GM13977 (cell line): ENCODE measurements at regions not wholly inside any gene's neighbourhood (a gene's known extent, or its start where the extent isn't known, plus 50 kb on each side); places are given as distances from the start of the nearest gene placed in this dataset.

Experiments
- DNase-seq: peaks from one replicate; pipeline ENCODE4 v3.0.0; 2012; ENCODE audit warnings: low spot score
- CTCF ChIP-seq: IDR thresholded peaks from 2 replicates; pipeline ENCODE4 v1.5.1; 2012; ENCODE audit warnings: mild to moderate bottlenecking, control low read depth; ENCODE audit not compliant: insufficient read depth; ENCODE audit errors: extremely low read depth, missing control alignments
- in situ Hi-C: fragments of 300-500 bp; cut with MboI; formaldehyde crosslinking; loops from one replicate; pipeline ENCODE4 v1.12.0; 2022; ENCODE audit warnings: low sequenced_read_pairs, low pct_unique_long_range_greater_than_20kb, mixed read lengths, inconsistent platforms; ENCODE audit not compliant: unreplicated experiment

- in situ Hi-C loops = no loop called here
- no peak for TF ChIP-seq CTCF
- no peak for DNase-seq
Observed at GRCh38 chr20:58162986-58163385, 65.5 kb downstream of the ANKRD60 start.

DNA sequence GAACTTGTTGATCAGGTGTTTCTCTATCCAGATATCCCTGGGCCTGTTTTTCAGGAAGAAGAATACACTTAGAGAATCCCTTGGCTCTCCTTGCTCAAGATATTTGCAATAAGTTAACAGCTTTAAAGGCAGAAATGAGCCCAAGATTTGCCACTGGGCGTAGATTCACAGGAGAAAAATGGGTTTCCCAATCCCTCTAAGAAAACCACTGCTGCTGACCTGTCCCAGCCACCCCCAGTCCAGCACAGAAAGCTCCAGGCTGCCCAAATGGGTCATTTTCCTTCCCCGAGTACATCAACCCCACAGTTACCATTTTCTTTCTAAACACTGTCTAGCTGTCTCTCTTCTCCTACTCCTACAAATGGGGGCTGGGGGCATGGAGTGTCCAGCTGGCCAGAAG is 67.3 kb downstream of the ANKRD60 start:
- DNase-seq = no peak
- in situ Hi-C loops = no loop called here
- no peak for TF ChIP-seq CTCF

DNA sequence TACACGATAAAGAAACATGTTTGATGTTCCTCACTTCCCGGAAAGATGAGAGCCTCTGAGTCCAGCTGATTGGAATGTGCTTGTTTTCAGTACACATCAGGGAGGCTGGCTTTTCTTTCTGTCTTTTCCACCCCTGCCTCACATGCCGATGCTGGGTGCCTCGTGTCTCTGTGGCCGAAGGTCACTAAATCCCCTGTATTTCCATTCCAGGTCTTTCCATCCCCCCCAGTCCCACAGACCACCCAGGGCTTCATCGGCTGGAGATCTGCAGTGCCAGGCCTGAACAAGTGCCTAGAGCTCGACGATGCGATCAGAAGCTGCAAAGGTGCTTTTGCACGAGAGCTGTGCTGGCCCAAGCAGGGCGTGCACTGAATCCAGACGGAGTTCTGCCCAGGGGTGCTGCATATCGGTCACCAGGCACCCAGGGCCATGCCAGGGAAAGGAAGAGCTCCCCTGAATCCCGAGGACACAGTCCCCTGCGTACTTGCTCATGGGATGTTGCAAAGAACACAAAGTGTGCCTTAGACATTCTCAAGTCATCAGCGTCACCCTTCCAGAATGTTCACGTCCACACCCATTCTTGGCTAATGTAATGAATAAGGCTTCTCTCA is 67.9 kb downstream of the ANKRD60 start:
- DNase-seq = no peak
- TF ChIP-seq CTCF = no peak
- in situ Hi-C loops = no loop called here

DNA sequence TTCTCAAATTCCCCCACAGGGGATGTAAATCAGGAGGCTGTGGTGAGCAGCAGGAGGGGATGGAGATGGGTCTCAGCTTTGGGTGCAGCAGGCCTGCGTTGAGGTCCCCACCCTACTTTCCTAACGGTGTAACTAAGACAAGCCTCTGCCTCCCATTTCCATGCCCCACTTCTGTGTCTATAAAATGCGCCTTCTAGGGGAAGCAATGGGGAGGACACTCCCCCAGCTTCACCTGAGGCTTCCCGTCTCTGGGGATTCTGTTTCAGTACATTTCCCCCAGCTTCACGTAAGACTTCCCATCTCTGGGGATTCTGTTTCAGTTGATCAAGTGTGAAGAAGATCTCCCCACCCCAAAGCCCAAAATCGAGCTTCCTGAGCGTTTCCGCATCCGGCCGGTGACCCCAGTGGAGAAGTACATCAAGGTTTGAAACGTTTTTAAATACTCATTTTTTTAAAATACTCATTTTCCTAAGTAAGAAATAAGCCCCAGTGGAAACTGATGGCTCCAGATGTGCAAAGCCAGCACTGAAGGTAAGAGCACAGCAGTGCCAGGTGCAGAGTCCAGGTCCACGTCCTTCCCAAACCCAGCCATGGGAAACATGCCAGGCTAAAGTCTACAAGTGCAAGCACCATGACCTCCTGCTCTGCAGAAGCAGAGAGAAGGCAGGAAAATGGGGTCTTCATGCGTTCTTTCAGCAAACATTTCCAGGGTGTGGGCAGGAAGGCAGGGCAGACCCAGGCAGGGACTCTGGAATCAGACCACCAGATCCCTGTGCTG is 73.1 kb downstream of the ANKRD60 start:
- in situ Hi-C loops = no loop called here
- no peak for DNase-seq
- TF ChIP-seq CTCF = no peak

- DNase-seq = no peak
- TF ChIP-seq CTCF = no peak
- in situ Hi-C loops = no loop called here
Observed at GRCh38 chr20:58154113-58154512, 74.3 kb downstream of the ANKRD60 start.

- no peak for DNase-seq
- TF ChIP-seq CTCF = no peak
- in situ Hi-C loops = no loop called here
Observed at GRCh38 chr20:58153121-58153520, 75.3 kb downstream of the ANKRD60 start.
